ENCODE measurements at regions not wholly inside any gene's neighbourhood (a gene's known extent, or its start where the extent isn't known, plus 50 kb on each side); places are given as distances from the start of the nearest gene placed in this dataset.

DNA sequence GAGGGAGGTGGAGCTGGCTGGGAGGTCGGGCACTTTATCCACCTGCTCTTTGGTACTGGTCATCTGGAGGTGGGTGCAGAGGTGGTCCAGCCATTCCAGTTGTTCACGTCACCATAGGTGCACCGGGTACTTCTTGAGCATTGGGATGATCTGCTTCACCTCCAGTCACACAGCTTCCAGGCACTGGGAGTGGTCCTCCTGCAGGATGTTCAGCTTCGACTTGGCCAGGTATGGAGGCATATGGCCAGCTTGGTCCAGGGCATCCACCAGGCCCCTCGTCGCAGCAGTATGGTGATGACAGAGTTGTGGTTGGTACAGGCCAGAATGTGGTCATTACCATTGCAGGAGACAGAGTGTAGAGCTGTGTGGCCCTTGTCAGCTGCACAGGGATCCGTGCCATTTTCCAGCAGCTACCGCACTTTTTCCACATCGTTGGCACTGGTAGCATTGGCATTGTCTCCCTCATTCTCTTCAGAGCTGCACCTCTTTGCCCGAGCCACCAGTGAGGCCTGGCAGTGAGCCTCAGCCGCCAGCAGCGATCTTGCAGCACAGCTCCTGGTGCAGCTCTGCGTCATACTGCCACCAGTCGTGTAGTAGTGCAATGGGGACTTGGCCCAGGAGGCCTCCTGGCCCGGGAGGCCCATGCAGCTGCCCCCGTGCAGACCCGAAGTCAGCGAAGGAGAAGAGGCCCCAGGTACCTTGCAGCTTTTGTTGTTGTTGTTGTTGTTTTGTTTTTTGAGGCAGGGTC lies 150.9 kb downstream of the ZNF22 start:
- H3K9me3 ChIP-seq = no peaks in the 10 kb centered on the region
- TF ChIP-seq, protein P1, sequence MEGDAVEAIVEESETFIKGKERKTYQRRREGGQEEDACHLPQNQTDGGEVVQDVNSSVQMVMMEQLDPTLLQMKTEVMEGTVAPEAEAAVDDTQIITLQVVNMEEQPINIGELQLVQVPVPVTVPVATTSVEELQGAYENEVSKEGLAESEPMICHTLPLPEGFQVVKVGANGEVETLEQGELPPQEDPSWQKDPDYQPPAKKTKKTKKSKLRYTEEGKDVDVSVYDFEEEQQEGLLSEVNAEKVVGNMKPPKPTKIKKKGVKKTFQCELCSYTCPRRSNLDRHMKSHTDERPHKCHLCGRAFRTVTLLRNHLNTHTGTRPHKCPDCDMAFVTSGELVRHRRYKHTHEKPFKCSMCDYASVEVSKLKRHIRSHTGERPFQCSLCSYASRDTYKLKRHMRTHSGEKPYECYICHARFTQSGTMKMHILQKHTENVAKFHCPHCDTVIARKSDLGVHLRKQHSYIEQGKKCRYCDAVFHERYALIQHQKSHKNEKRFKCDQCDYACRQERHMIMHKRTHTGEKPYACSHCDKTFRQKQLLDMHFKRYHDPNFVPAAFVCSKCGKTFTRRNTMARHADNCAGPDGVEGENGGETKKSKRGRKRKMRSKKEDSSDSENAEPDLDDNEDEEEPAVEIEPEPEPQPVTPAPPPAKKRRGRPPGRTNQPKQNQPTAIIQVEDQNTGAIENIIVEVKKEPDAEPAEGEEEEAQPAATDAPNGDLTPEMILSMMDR (IDR thresholded peaks at IDR 0.05) = no peak
- TF ChIP-seq POLR2AphosphoS5 (IDR thresholded peaks at IDR 0.05) = no peak
- no peak for TF ChIP-seq POLR2A (IDR thresholded peaks at IDR 0.05)
- TF ChIP-seq EP300 (IDR thresholded peaks at IDR 0.05; ENCODE audit: low read depth) = no peak
- no peaks in the 10 kb centered on the region for H3K4me1 ChIP-seq
- no peaks in the 10 kb centered on the region for H3K27me3 ChIP-seq
- intact Hi-C loops (cut with DNase I; ENCODE audit: low total_unique reads) (no loop called here), in situ Hi-C loops (cut with MboI; ENCODE audit: low pct_ligation_motif_present in 1 of 4, low pct_unique_long_range_greater_than_20kb in 1 of 4, low sequenced_read_pairs in 3 of 4) (no loop called here)
- H3K27ac ChIP-seq = no peak overlapping the region
- 89 to 100% methylated on average over 2 to 18 of the region's 18 CpGs for whole genome bisulfite sequencing, 2 donors (ENCODE audit: low coverage in 1 of 2)
- no peaks in the 10 kb centered on the region for H3K36me3 ChIP-seq
- H3K4me3 ChIP-seq = no peak overlapping the region
- no peak for DNase-seq

DNA sequence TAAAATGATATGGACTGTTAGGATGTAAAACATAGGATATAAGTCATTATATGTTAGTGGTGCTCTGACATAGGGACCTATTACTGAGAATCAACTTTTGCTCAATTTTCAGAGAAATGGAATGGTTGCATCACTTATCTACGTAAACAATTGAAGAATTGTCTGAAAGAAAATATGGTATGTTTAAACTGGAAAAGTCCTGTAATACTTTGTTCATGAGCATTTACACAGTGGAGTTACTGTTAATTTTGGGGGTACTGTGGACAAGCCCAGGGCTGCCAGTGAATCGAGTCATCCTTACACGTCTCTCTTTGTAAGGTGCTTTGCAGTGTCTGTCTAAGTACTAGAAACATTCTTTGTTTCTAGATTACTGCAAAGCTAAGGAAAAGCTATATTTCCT lies 152.0 kb downstream of the ZNF22 start:
- intact Hi-C loops (cut with DNase I; ENCODE audit: low total_unique reads) (no loop called here), in situ Hi-C loops (cut with MboI; ENCODE audit: low pct_ligation_motif_present in 1 of 4, low pct_unique_long_range_greater_than_20kb in 1 of 4, low sequenced_read_pairs in 3 of 4) (no loop called here)
- no peaks in the 10 kb centered on the region for H3K4me1 ChIP-seq
- H3K9me3 ChIP-seq = no peaks in the 10 kb centered on the region
- H3K27ac ChIP-seq = no peak overlapping the region
- TF ChIP-seq POLR2AphosphoS5 (IDR thresholded peaks at IDR 0.05) (no peak), POLR2A (IDR thresholded peaks at IDR 0.05) (no peak)
- TF ChIP-seq, protein P1 (IDR thresholded peaks at IDR 0.05) = no peak
- no peak overlapping the region for H3K4me3 ChIP-seq
- H3K36me3 ChIP-seq = no peaks in the 10 kb centered on the region
- WGBS, 2 donors (ENCODE audit: low coverage in 1 of 2) = 66 to 77% methylated on average over 3 of the region's 3 CpGs
- H3K27me3 ChIP-seq = no peaks in the 10 kb centered on the region
- no peak for DNase-seq

DNA sequence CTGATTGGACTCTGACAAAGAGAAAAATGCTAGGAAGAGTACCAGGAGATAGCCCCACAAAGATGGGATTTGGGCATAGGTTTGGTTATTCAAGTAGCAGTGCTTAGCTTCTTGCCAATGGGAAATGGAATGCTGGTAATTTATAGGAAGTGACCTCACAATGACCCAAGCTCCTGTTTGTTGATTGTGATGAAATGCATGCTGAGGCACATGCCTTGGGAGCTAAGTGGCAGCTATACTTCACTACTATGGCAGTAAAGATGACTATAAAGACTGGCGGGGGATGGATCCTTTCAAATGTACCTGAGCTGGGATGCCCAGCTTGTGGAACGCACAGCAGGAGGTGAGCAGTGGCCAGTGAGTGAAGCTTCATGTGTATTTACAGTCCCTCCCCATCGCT lies 153.8 kb downstream of the ZNF22 start:
- TF ChIP-seq POLR2AphosphoS5 (IDR thresholded peaks at IDR 0.05) (no peak), EP300 (IDR thresholded peaks at IDR 0.05; ENCODE audit: low read depth) (no peak), POLR2A (IDR thresholded peaks at IDR 0.05) (no peak)
- TF ChIP-seq, protein P1 (IDR thresholded peaks at IDR 0.05) = no peak
- no peaks in the 10 kb centered on the region for H3K27me3 ChIP-seq
- no peak overlapping the region for H3K27ac ChIP-seq
- no peaks in the 10 kb centered on the region for H3K36me3 ChIP-seq
- in situ Hi-C loops (cut with MboI; ENCODE audit: low pct_ligation_motif_present in 1 of 4, low pct_unique_long_range_greater_than_20kb in 1 of 4, low sequenced_read_pairs in 3 of 4) = no loop called here
- intact Hi-C loops (cut with DNase I; ENCODE audit: low total_unique reads) = no loop called here
- 88% methylated on average over 3 of the region's 3 CpGs; no CpG with 5 or more reads in 1 of the 2 donors for WGBS, 2 donors (ENCODE audit: low coverage in 1 of 2)
- no peaks in the 10 kb centered on the region for H3K4me1 ChIP-seq
- H3K4me3 ChIP-seq = no peak overlapping the region
- no peak for DNase-seq
- H3K9me3 ChIP-seq = no peaks in the 10 kb centered on the region

DNA sequence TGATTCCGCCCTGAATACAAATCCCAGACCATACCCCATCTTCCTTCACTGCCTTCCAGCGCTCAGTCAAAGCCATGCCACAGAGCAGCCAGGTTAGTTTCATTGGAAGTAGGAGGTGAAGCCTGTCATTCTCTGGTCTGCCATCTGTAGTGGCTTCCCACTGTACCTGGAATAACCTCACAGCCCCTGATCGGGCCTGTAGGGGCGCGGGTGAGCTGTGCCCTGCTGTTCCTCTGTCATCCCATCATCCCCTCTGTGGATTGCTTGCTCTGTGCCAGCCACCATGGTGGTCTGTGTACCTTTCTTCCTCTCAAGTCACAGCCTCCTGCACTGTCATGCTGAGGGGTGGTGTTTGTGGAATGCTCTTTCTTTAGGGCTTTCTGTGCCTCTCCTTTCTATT lies 155.1 kb downstream of the ZNF22 start:
- Histone ChIP-seq H3K4me1 (no peaks in the 10 kb centered on the region), H3K27me3 (no peaks in the 10 kb centered on the region), H3K9me3 (no peaks in the 10 kb centered on the region), H3K36me3 (no peaks in the 10 kb centered on the region), H3K27ac (no peak overlapping the region), H3K4me3 (no peak overlapping the region)
- intact Hi-C loops (cut with DNase I; ENCODE audit: low total_unique reads) = no loop called here
- WGBS, 2 donors (ENCODE audit: low coverage in 1 of 2) = 93 to 100% methylated on average over 1 to 5 of the region's 5 CpGs
- no peak for DNase-seq
- in situ Hi-C loops (cut with MboI; ENCODE audit: low pct_ligation_motif_present in 1 of 4, low pct_unique_long_range_greater_than_20kb in 1 of 4, low sequenced_read_pairs in 3 of 4) = no loop called here
- TF ChIP-seq, protein P1 (IDR thresholded peaks at IDR 0.05) = no peak
- no peak for TF ChIP-seq POLR2A (IDR thresholded peaks at IDR 0.05)
- TF ChIP-seq POLR2AphosphoS5 (IDR thresholded peaks at IDR 0.05) = no peak
- TF ChIP-seq EP300 (IDR thresholded peaks at IDR 0.05; ENCODE audit: low read depth) = no peak
